KMS-11 (cell line): ENCODE measurements at regions not wholly inside any gene's neighbourhood (a gene's known extent, or its start where the extent isn't known, plus 50 kb on each side); places are given as distances from the start of the nearest gene placed in this dataset.

Experiments
- H2AFZ ChIP-seq: fragments of 200-600 bp; sonication (generic); 2 replicates; pipeline ENCODE4 v1.6.1; 2016; ENCODE audit warnings: antibody characterized with exemption, mixed run types, low read depth
- H3K27ac ChIP-seq: fragments of 200-600 bp; sonication (generic); 2 replicates; pipeline ENCODE4 v1.6.1; 2016; ENCODE audit warnings: mild to moderate bottlenecking, mixed run types
- H3K27me3 ChIP-seq: fragments of 200-600 bp; sonication (generic); 2 replicates; pipeline ENCODE4 v1.6.1; 2017; ENCODE audit warnings: mild to moderate bottlenecking, low read depth, mixed run types, moderate library complexity; ENCODE audit not compliant: insufficient read depth
- H3K36me3 ChIP-seq: fragments of 200-600 bp; sonication (generic); 2 replicates; pipeline ENCODE4 v1.6.1; 2017; ENCODE audit warnings: mild to moderate bottlenecking, mixed run types; ENCODE audit not compliant: insufficient read depth
- H3K4me1 ChIP-seq: fragments of 200-600 bp; sonication (generic); 2 replicates; pipeline ENCODE4 v1.6.1; 2016; ENCODE audit warnings: mild to moderate bottlenecking, low read depth, mixed run types; ENCODE audit not compliant: poor library complexity, severe bottlenecking
- H3K4me2 ChIP-seq: fragments of 200-600 bp; sonication (generic); 2 replicates; pipeline ENCODE4 v1.7.0; 2016; ENCODE audit warnings: mild to moderate bottlenecking, mixed run types
- H3K4me3 ChIP-seq: fragments of 200-600 bp; sonication (generic); IDR thresholded peaks from 2 replicates; pipeline ENCODE4 v1.6.1; 2017; ENCODE audit warnings: low read depth, low read length, mixed read lengths; ENCODE audit not compliant: insufficient read depth
- H3K79me2 ChIP-seq: fragments of 200-600 bp; sonication (generic); 2 replicates; pipeline ENCODE4 v1.6.1; 2016; ENCODE audit warnings: low read depth, mixed run types; ENCODE audit not compliant: insufficient read depth
- H3K9ac ChIP-seq: fragments of 200-600 bp; sonication (generic); 2 replicates; pipeline ENCODE4 v1.6.1; 2016; ENCODE audit warnings: mild to moderate bottlenecking, mixed run types
- H4K20me1 ChIP-seq: fragments of 200-600 bp; sonication (generic); 2 replicates; pipeline ENCODE4 v1.6.1; 2016; ENCODE audit warnings: mild to moderate bottlenecking, mixed run types; ENCODE audit not compliant: insufficient read depth
- CTCF ChIP-seq: fragments of 200-600 bp; sonication (generic); conservative IDR thresholded peaks from 2 replicates; pipeline ENCODE4 v1.6.1; 2017; ENCODE audit warnings: low read depth, mild to moderate bottlenecking, antibody characterized with exemption, low read length, moderate library complexity, mixed read lengths

GRCh38 chr16:63581570-63581969, 1540.3 kb downstream of the CDH11 start:
- no peaks in the 10 kb centered on the region for H3K36me3 ChIP-seq
- no peaks in the 10 kb centered on the region for H3K79me2 ChIP-seq
- no peak overlapping the region for H3K27ac ChIP-seq
- H3K9ac ChIP-seq = no peak overlapping the region
- H3K4me3 ChIP-seq = no peak overlapping the region
- H3K4me2 ChIP-seq = no peak overlapping the region
- H3K27me3 ChIP-seq = no peaks in the 10 kb centered on the region
- no peak for TF ChIP-seq CTCF
- no peak overlapping the region for H2AFZ ChIP-seq
- no peaks in the 10 kb centered on the region for H4K20me1 ChIP-seq
- no peaks in the 10 kb centered on the region for H3K4me1 ChIP-seq

- Histone ChIP-seq H2AFZ (no peak overlapping the region), H3K4me1 (no peaks in the 10 kb centered on the region), H3K27me3 (no peaks in the 10 kb centered on the region), H3K4me3 (no peak overlapping the region), H3K79me2 (no peaks in the 10 kb centered on the region), H3K9ac (no peak overlapping the region), H3K36me3 (no peaks in the 10 kb centered on the region), H4K20me1 (no peaks in the 10 kb centered on the region), H3K27ac (no peak overlapping the region), H3K4me2 (no peak overlapping the region)
- no peak for TF ChIP-seq CTCF
Measured at GRCh38 chr16:63578791-63579190, 1542.6 kb upstream of the CDH8 start.

- Histone ChIP-seq H2AFZ (no peak overlapping the region), H3K4me2 (no peak overlapping the region)
- TF ChIP-seq CTCF = no peak
Measured at GRCh38 chr16:63577891-63578290, 1541.7 kb upstream of the CDH8 start.

GRCh38 chr16:63575041-63575440, 1538.8 kb upstream of the CDH8 start:
- Histone ChIP-seq H3K27ac (no peak overlapping the region), H3K4me1 (no peaks in the 10 kb centered on the region), H4K20me1 (no peaks in the 10 kb centered on the region), H3K9ac (no peak overlapping the region), H3K4me3 (no peak overlapping the region), H3K36me3 (no peaks in the 10 kb centered on the region), H3K4me2 (no peak overlapping the region), H3K27me3 (no peaks in the 10 kb centered on the region), H2AFZ (no peak overlapping the region), H3K79me2 (no peaks in the 10 kb centered on the region)
- TF ChIP-seq CTCF = no peak

More at GRCh38 chr16:63577891-63578290, 1541.7 kb upstream of the CDH8 start:
- Histone ChIP-seq H3K79me2 (no peaks in the 10 kb centered on the region), H3K9ac (no peak overlapping the region), H3K36me3 (no peaks in the 10 kb centered on the region), H3K27ac (no peak overlapping the region), H4K20me1 (no peaks in the 10 kb centered on the region), H3K4me1 (no peaks in the 10 kb centered on the region), H3K27me3 (no peaks in the 10 kb centered on the region), H3K4me3 (no peak overlapping the region)

GRCh38 chr16:63568164-63568563, 1531.9 kb upstream of the CDH8 start:
- Histone ChIP-seq H3K4me1 (no peaks in the 10 kb centered on the region), H3K27ac (no peak overlapping the region), H3K9ac (no peak overlapping the region), H2AFZ (no peak overlapping the region), H3K4me3 (no peak overlapping the region), H3K36me3 (no peaks in the 10 kb centered on the region), H3K4me2 (no peak overlapping the region), H4K20me1 (no peaks in the 10 kb centered on the region), H3K79me2 (no peaks in the 10 kb centered on the region), H3K27me3 (no peaks in the 10 kb centered on the region)
- TF ChIP-seq CTCF = no peak
